Anterior cingulate cortex (tissue), 58 donors: ENCODE measurements at regions not wholly inside any gene's neighbourhood (a gene's known extent, or its start where the extent isn't known, plus 50 kb on each side); places are given as distances from the start of the nearest gene placed in this dataset.
"Not testable (repeated sequence)": the region's sequence is repeated elsewhere in the genome, so short reads cannot be mapped to it uniquely, and the experiment has no call there.

ENCODE experiments used
- DNase-seq, 58 donors: peaks; one replicate each; lab custom pipeline; 2025; lab: John Stamatoyannopoulos, UW

GRCh38 chr16:47924950-47925349, 230.8 kb downstream of the ABCC12 start:
- no peak for DNase-seq

GRCh38 chr16:47921535-47921934, 234.3 kb downstream of the ABCC12 start:
- no peak for DNase-seq

GRCh38 chr16:47920709-47921108, 235.1 kb downstream of the ABCC12 start:
- DNase-seq = no peak

GRCh38 chr16:47917118-47917517, 238.7 kb downstream of the ABCC12 start:
- no peak for DNase-seq

- DNase-seq = no peak
Observed at GRCh38 chr16:47916266-47916665, 239.5 kb downstream of the ABCC12 start.

- no peak for DNase-seq
Observed at GRCh38 chr16:47907109-47907508, 248.7 kb downstream of the ABCC12 start.

- DNase-seq = no peak
Observed at GRCh38 chr16:47905771-47906170, 250.0 kb downstream of the ABCC12 start.

GRCh38 chr16:47904691-47905090, 251.1 kb downstream of the ABCC12 start:
- no peak for DNase-seq

- no peak for DNase-seq
Observed at GRCh38 chr16:47903470-47903869, 252.3 kb downstream of the ABCC12 start.

- not testable (repeated sequence) for DNase-seq
Observed at GRCh38 chr16:47897105-47897504, 258.7 kb downstream of the ABCC12 start.

GRCh38 chr16:47895146-47895545, 260.6 kb downstream of the ABCC12 start:
- DNase-seq = no peak

- DNase-seq = no peak
Observed at GRCh38 chr16:47892999-47893398, 262.8 kb downstream of the ABCC12 start.

- DNase-seq = no peak
Observed at GRCh38 chr16:47888734-47889133, 267.1 kb downstream of the ABCC12 start.

GRCh38 chr16:47888142-47888541, 267.7 kb downstream of the ABCC12 start:
- no peak for DNase-seq

GRCh38 chr16:47887496-47887895, 268.3 kb downstream of the ABCC12 start:
- no peak for DNase-seq

- DNase-seq = no peak
Observed at GRCh38 chr16:47886631-47887415, 269.0 kb downstream of the ABCC12 start.

GRCh38 chr16:47886139-47886538, 269.7 kb downstream of the ABCC12 start:
- DNase-seq = no peak

GRCh38 chr16:47885489-47885888, 270.3 kb downstream of the ABCC12 start:
- no peak for DNase-seq

GRCh38 chr16:47884116-47884725, 271.6 kb downstream of the ABCC12 start:
- no peak for DNase-seq

- DNase-seq = no peak
Observed at GRCh38 chr16:47881574-47881973, 274.2 kb downstream of the ABCC12 start.

GRCh38 chr16:47880653-47881052, 275.1 kb downstream of the ABCC12 start:
- DNase-seq = no peak

- DNase-seq = no peak
Observed at GRCh38 chr16:47877166-47877565, 278.6 kb downstream of the ABCC12 start.
